Type B pancreatic cell (in vitro differentiated cells): ENCODE measurements at regions not wholly inside any gene's neighbourhood (a gene's known extent, or its start where the extent isn't known, plus 50 kb on each side); places are given as distances from the start of the nearest gene placed in this dataset.

Source experiments
- DNase-seq: peaks from one replicate; pipeline ENCODE4 v3.0.0; 2021; ENCODE audit warnings: mixed read lengths; ENCODE audit not compliant: unreplicated experiment; ENCODE audit errors: extremely low spot score
- H3K27ac Mint-ChIP-seq: 2 replicates; pipeline ENCODE4 v1.8.0; 2021; ENCODE audit warnings: mild to moderate bottlenecking, mixed read lengths
- H3K27me3 Mint-ChIP-seq: 2 replicates; pipeline ENCODE4 v1.8.0; 2021; ENCODE audit warnings: mixed read lengths
- H3K36me3 Mint-ChIP-seq: 2 replicates; pipeline ENCODE4 v1.8.0; 2021; ENCODE audit warnings: mixed read lengths
- H3K4me1 Mint-ChIP-seq: one replicate; pipeline ENCODE4 v1.8.0; 2021; ENCODE audit warnings: mixed read lengths; ENCODE audit not compliant: unreplicated experiment
- H3K4me3 Mint-ChIP-seq: 2 replicates; pipeline ENCODE4 v1.8.0; 2021; ENCODE audit warnings: mild to moderate bottlenecking, mixed read lengths
- H3K9me3 Mint-ChIP-seq: 2 replicates; pipeline ENCODE4 v1.8.0; 2021; ENCODE audit warnings: mixed read lengths
- CTCF ChIP-seq: fragments of 200-600 bp; sonication (generic); conservative IDR thresholded peaks from 2 replicates; pipeline ENCODE4 v1.5.0; 2021; ENCODE audit warnings: antibody characterized with exemption, mild to moderate bottlenecking

- TF ChIP-seq CTCF: no peak
- Mint-ChIP-seq H3K27ac (no peak overlapping the region), H3K4me3 (no peak overlapping the region), H3K27me3 (peaks cover 13% of the 10 kb centered on the region), H3K9me3 (peaks cover 10% of the 10 kb centered on the region), H3K4me1 (peaks cover 19% of the 10 kb centered on the region), H3K36me3 (no peaks in the 10 kb centered on the region)
- no peak for DNase-seq
These were observed 579.2 kb downstream of the MED13L start for GRCh38 chr12:115698257-115698656.

GRCh38 chr12:115697340-115697739, 580.2 kb downstream of the MED13L start:
- no peak overlapping the region for H3K4me3 Mint-ChIP-seq
- H3K36me3 Mint-ChIP-seq: no peaks in the 10 kb centered on the region
- no peak for DNase-seq
- peaks cover 19% of the 10 kb centered on the region for H3K4me1 Mint-ChIP-seq
- H3K27ac Mint-ChIP-seq: no peak overlapping the region
- H3K27me3 Mint-ChIP-seq: peaks cover 13% of the 10 kb centered on the region
- peaks cover 10% of the 10 kb centered on the region for H3K9me3 Mint-ChIP-seq
- no peak for TF ChIP-seq CTCF

GRCh38 chr12:115694564-115694963, 582.9 kb downstream of the MED13L start:
- Mint-ChIP-seq H3K27ac (no peak overlapping the region), H3K9me3 (peaks cover 13% of the 10 kb centered on the region), H3K4me3 (no peak overlapping the region), H3K4me1 (peaks cover 24% of the 10 kb centered on the region), H3K36me3 (no peaks in the 10 kb centered on the region), H3K27me3 (peaks cover 12% of the 10 kb centered on the region)
- DNase-seq: no peak
- TF ChIP-seq CTCF: no peak

- Mint-ChIP-seq H3K4me3 (no peak overlapping the region), H3K36me3 (no peaks in the 10 kb centered on the region), H3K27me3 (peaks cover 12% of the 10 kb centered on the region), H3K9me3 (peaks cover 16% of the 10 kb centered on the region), H3K27ac (no peak overlapping the region), H3K4me1 (peaks cover 24% of the 10 kb centered on the region)
- no peak for TF ChIP-seq CTCF
- no peak for DNase-seq
These were observed 583.5 kb downstream of the MED13L start for GRCh38 chr12:115693970-115694369.

GRCh38 chr12:115691123-115691522, 586.4 kb downstream of the MED13L start:
- Mint-ChIP-seq H3K36me3 (no peaks in the 10 kb centered on the region), H3K4me1 (peaks cover 29% of the 10 kb centered on the region), H3K9me3 (peaks cover 12% of the 10 kb centered on the region), H3K27ac (no peak overlapping the region), H3K27me3 (peaks cover 11% of the 10 kb centered on the region), H3K4me3 (no peak overlapping the region)
- no peak for TF ChIP-seq CTCF
- no peak for DNase-seq

- Mint-ChIP-seq H3K36me3 (no peaks in the 10 kb centered on the region), H3K4me3 (no peak overlapping the region), H3K4me1 (peaks cover 25% of the 10 kb centered on the region), H3K27me3 (peaks cover 9% of the 10 kb centered on the region), H3K27ac (no peak overlapping the region), H3K9me3 (peaks cover 6% of the 10 kb centered on the region)
- no peak for TF ChIP-seq CTCF
- DNase-seq: no peak
These were observed 590.4 kb downstream of the MED13L start for GRCh38 chr12:115687094-115687493.
